ENCODE measurements at regions not wholly inside any gene's neighbourhood (a gene's known extent, or its start where the extent isn't known, plus 50 kb on each side); places are given as distances from the start of the nearest gene placed in this dataset.

DNA sequence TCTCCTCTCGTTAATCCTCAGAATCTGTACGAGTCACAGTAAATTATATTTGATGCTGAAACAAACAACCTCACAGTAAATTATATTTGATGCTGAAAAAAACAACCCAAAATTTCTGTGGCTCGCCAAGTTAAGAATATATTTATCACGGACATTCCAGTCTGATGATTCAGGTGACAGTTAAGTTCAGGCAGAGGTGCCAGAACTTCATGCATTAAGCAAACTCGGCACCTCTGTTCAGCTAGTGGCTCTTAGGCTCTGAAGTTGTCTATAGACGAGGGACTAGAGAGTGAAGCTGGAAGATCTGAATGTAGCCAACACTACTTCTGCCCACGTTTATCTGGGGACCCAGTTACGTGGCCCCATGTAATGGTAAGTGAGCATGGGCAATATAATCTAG, 132.2 kb upstream of the AGA start:
- ATAC-seq = no peak

DNA sequence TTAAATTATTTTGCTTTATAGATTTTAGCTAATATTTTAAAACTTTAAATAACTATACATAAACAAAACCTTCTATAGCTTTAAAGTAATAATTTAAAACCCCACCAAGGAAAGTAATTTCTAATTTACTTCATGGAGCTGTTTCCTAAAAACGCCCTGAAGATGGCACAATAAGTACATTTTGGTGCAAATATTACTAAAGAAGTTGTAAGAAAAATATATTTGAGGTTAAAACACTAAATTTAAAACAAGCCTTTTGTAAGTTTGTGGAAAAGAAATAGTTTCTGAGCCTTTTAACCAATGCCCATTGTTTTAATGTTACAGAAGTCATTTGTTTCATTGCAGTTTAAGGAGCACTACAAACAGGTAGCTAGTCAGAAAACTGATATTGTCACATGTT, 137.4 kb upstream of the AGA start:
- no peak for ATAC-seq

DNA sequence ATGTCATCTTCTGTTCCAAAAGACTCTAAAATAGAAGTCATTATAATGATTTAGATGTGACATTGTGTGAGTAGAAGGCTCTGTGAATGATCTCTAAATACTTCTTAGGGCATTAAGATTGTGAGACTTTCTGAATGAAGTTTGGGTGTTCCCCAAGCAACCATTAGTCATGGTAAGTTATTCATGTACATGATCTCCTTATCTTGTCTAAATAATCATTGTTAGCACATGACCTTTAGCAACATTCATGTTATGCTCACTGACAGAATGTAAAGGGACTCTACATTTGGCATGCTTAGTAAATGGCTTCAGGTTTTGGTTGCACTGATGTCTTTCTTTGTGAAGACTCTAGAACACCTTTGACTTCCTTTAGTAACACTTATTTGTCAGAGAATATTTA, 140.8 kb upstream of the AGA start:
- no peak for ATAC-seq

DNA sequence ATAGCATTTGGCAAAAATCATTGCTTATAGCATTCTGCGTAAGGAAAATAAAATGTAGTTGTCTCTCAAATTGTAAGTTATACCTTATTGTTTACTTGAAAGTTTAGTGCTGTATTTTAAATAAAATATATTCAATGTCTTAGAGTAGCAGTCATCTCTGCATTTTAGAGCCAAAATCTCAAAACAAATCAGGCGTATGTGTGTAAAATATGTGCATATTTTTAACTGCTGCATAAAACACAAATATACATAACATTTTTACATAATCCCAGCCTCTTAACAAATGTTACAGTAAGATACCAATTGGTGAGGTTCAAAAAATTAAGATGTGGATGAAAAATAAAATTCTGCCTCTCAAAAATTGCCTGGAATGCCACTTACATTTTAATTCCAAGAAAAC, 145.8 kb upstream of the AGA start:
- no peak for ATAC-seq

DNA sequence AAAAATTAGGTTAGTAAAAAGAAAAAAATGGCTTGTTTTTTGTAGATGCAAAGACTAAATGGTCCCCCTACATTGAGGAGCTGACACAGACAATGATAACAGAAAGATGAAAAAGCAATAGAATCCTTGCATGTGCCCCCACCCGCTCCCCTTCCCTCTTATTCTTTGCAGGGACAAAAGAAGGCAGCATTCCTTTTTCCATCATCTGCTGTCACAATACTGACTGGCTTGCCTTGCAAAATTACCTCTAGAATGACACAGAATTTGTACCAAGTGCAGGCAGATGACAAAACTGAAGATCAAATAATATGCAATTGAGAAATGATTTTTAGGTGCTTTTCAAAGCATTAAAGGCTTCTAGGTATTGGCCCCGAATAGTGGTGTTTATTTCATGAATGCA, 153.1 kb upstream of the AGA start:
- no peak for ATAC-seq

DNA sequence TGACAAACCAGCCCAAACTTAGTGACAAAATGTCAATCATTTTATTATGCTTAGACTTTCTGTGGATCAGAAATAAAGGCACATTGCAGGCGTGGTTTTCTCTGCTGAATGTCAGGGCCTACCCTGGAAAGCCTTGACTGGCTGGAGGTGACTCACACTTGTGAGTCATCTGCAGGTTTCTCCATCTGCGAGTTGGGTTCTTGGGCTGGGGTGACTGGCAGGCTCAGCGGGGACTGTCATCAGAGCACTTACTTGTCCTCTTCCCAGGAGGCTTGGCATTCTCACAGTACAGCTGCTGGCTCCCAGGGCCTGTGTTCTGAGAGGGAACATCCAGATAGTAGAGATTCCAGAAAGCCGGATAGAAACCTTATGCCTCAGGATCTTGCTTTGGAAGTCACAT, 153.8 kb upstream of the AGA start:
- peak; percentile 90 to 93 for ATAC-seq

DNA sequence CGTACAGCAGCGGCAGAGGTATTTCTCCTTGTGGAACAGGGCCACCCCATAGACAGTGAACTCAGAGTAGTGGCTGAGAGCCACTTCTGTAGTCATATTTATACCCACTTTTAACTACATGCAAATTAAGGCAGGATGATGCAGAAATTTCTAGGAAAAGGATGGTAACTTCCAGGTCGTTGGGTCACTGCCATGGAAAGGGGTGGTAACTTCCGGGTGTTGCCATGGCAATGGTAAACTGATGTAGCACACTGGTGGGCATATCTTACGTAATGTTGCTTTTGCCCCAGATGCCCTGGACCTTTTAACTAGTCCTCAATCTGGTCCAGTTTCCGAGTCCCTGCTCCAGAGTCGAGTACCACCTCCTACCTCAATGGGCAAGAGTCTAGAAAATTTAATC, 154.8 kb upstream of the AGA start:
- no peak for ATAC-seq

DNA sequence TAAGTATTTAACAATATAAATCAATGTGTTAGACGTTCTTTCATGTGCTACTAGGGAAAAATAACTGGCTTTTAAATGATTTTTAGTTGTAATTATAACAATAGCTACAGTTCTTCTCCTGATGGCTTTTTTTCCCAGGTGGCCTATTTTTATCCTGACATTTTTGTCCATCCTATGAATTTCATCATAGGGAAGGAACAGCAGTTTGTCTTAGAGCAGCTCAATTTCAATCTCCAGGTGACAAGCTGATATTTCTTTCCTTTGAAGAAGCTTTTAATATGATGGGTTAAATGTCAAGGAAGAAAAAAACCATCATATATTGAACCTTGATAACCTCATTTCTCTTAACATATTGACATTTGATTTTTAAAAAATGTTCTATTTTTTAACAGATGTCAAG, 163.0 kb upstream of the AGA start:
- ATAC-seq = no peak

DNA sequence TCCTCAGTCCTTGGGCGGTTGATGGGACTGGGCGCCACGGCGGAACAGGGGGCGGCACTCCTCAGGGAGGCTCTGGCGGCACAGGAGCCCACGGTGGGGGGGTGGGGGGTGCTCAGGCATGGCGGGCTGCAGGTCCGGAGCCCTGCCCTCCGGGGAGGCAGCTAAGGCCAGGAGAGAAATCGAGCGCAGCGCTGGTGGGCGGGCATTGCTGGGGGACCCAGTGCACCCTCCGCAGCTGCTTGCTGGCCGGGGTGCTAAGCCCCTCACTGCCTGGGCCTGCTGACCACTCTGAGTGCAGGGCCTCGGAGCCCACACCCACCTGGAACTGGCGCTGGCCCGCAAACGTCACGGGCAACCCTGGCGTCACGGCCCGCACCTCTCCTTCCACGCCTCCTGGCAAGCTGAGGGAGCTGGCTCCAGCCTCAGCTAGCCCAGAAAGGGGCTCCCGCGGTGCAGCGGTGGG, 164.9 kb upstream of the AGA start:
- no peak for ATAC-seq

DNA sequence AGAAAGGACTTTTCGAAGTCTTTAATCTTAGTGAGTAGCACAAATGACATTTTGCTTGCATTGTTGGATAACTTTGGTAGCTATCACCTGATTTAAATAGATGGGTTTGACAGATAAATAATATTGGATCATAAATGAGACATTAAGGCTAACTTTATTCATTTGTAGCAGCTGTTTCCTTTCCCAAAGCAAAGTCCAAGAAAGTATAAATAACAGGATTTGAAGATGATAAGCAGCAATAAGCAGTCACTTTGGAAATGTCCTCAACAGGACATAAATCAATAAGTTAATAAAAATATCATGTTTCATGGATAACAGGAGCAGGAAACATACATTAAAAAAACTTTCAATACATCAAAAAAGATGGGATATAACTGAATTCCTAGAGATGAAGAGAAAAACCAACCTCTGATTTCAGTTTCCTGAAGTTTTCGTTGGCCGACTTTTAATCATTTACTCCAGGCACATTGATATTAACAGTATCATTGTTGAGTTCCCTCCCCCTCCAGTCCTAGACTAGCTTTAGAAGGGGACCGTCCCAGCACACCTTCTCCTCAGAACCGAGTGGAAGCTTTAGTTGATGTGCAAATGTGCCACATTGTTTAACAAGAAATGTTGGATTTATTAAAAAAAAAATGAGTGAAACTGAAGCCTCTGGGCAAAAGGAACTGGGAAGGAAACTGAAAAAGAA, 169.9 kb upstream of the AGA start:
- ATAC-seq = no peak

DNA sequence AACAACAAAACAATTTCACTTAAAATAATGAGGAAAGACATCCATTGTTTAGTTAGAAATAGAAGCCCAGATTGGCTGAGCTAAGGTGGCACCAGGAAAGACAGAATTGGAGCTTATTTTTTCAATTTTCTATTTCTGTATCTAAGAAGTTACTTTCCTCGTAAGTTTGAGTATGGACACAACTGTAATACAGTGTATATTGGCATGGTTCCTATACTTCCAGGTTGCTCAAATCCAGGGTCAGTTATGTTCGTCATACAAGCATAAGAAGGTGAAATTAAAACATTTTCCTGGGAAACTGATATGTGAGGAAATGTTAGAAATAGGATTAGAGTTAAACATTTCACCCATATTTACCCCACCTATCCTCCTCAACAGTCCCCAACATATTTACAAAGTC, 170.4 kb upstream of the AGA start:
- ATAC-seq = no peak

DNA sequence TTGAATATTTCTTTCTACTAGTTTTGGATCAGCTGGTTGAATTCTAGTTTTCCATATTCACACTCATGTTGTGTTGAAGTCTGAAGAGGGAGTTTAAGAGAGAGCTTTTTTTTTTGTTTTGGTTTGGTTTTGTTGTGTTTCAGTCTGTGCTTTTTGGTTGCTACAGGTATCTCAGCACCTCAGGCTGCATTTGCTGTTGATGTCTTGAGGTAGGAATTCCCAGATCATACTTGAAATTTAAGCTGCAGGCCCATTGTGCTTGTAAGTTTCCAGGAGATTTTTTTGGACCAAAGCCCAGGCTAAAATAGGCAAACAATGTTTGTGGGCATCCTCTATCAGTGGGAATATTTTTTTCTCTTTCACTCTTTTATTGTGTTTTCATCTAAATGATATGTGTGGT, 190.2 kb upstream of the AGA start:
- no peak for ATAC-seq

DNA sequence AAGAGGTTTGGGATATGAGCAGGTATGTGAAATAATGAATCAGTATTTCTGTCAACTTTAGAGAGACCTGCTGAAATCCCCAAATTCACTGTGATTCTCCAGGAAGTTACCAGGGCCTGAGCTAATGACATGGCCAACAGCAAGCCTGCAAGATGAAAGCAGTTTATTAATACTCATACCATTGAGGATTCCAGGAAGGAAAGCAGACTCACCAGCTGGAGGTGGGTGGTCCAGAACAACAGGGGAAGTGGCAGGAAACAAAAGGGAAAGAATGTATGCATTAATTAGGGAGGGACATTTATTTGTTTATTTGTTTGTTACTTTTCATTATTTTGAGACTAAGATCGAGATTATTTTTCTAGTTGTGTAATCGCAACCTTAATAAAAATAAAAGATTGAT, 196.6 kb upstream of the AGA start:
- ATAC-seq = no peak

DNA sequence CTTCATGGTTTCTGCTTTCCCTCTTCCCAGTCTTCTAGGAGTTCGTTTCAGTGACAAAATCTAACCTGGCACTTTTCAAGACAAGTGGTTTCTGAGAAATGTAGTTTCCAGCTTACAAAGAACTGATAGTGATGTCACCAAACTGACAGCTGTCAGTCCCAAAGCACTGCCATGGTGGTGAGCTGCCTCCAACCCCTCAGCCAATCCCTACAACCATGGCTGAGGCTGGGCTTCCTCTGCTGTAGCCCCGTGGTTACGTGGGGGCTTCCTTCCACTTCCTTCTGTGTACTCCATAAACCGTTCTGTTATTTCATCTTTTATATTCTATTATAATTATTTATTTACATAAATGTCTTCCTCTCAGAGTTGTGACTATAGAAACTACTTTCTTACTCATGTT, 198.6 kb upstream of the AGA start:
- no peak for ATAC-seq

DNA sequence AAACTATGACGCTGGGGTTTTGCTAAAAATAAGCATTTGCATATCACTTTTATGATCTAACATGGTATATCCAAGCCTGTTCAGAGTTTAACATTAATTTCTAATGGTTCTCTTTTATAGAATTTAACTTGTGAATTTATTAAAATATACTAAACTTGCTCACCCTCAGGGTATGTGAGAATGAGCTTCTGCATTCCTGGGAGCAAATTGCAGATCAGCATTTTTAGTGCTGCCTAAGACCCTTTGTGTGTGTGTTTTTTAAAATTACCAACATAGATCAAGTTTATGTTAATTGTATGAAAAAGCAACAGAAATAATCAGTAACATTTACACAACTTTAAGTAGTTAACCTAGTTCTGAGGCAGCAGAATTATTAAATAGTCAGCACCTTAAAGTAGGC, 218.0 kb upstream of the AGA start:
- ATAC-seq = no peak

DNA sequence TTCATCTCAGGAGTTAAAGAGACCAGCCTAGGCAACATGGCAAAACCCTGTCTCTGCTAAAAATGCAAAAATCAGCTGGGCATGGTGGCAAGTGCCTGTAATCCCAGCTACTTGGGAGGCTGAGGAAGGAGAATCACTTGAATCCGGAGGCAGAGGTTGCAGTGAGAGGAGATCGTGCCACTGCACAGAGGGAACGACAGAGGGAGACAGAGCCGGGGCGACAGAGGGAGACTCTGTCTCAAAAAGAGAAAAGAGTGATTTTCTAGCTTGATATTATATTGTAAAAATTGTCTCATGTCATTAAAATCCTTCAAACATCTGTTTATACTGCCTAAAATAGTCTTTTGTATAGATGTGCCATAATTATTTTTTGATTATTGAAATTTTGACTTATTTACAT, 225.4 kb upstream of the AGA start:
- ATAC-seq = no peak

DNA sequence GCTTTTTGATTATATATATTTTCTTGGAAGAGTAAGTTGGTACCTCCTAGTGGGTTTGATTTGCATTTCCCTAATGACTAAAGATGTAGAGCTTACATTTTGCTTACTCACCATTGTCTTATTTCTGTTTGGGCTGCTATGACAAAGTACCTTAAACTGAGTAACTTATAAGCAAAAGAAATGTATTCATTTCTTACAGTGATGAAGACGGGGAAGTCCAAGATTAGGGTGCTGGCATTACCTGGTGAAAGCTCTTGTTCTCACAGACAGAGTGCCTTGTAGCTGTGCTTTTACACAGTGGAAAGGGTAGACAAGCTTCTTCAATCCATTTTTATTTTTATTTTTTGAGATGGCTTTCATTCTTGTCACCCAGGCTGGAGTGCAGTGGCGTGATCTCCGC, 229.2 kb upstream of the AGA start:
- ATAC-seq = peak in 1 of 2 donors; percentile 33

DNA sequence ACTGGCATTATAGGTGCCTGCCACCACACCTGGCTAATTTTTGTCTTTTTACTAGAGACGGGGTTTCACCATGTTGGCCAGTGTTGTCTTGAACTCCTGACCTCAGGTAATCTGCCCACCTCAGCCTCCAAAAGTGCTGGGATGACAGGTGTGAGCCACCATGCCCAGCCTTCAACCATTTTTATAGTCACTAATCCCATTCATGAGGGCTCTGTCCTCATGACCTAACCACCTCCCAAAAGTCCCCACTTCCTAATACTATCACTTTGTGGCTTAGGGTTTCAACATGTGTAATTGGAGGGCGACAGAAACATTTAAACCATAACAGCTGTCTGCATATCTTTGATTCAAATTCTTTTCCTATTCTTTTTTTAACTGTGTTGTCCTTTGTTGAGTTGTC, 229.6 kb upstream of the AGA start:
- no peak for ATAC-seq

DNA sequence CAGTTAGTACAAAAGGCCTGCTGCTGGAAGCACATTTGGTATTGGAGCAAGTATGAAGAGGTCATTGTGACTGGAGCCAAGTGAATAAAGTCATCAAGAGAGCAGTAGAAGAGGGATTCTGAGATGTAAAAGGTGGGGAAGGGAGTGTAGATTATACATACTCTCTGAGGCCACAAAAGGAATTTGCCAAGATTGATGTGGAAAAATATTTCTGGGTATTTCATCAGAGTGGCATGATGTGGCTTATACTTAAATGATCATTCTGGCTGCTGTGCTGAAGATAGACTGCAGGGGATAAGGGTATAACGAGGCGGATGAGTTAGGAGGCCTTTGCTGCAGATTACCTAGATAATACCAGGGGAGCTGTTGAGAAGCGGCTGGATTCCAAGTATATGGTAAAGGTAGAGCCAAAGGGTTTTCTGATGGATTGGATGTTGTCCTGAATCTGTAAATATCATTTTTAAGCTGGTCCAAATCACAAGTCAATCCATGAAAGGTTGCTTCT, 231.8 kb upstream of the AGA start:
- ATAC-seq = no peak

DNA sequence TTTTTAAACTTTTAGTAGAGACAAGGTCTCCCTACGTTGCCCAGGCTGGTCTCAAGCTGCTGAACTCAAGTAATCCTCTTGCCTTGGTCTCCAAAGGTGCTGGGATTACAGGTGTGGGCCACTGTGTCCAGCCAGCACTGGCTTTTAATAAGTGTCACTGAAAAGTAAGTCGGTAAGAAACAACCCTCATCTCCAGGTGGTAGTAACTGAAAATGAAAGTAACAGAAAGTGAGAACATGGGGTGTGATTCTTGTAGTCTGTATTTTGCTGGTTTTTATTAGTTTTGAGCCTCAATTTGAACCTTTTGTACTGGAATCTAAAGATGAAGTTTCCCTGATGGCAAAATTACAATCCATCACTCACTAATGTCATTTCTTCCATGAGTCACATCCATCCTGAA, 238.1 kb upstream of the AGA start:
- no peak for ATAC-seq

DNA sequence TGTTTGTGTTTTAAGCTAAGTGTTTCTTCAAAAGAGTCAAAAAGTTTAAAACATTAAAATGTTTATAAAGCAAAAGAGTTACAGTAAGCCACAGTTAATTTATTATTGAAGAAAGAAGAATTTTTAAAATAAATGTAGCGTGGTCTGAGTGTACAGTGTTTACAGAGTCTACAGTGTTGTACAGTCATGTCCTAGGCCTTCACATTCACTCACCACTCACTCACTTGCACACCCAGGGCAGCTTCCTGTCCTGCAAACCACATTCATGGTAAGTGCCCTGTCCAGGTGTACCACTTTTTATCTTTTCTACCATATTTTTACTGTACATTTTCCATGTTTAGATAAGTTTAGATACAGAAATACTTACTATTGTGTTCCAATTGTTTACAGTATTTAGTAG, 239.7 kb upstream of the AGA start:
- no peak for ATAC-seq

DNA sequence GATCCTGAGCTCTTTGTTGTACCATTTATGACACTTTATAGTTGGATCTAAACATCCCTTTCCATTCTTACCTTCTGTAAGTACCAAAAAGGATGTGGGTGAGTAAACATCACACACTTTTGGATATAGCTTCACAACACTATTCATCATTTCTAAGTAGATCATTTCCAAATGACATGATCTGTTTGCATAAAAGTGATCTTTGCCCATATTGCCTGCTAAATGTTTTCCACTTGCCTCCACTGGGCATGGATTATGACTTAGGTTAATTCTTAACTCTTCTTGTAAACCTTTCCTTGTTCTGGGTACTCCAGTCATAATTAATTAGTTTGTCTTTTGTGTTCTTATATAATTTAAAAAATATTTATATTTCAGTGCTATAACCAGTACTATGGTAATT, 244.9 kb upstream of the AGA start:
- ATAC-seq = no peak

DNA sequence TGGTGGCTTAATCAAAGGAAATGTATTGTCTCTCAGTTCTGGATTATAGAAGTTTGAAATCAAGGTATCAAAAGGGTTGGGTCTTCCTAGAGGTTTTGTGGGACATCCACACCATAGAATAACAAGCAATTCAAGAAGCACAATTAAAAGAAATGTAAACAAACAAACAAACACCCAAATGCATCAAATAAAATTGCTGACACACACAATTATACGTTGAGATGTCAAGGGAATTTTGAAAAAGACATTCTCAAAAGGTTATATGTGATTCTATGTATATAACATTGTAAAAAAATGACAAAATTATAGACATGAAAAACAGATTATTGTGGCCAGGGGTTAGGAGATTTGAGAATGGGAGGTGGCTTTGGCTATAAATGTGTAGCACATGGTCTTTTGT, 250.7 kb upstream of the AGA start:
- ATAC-seq = no peak

DNA sequence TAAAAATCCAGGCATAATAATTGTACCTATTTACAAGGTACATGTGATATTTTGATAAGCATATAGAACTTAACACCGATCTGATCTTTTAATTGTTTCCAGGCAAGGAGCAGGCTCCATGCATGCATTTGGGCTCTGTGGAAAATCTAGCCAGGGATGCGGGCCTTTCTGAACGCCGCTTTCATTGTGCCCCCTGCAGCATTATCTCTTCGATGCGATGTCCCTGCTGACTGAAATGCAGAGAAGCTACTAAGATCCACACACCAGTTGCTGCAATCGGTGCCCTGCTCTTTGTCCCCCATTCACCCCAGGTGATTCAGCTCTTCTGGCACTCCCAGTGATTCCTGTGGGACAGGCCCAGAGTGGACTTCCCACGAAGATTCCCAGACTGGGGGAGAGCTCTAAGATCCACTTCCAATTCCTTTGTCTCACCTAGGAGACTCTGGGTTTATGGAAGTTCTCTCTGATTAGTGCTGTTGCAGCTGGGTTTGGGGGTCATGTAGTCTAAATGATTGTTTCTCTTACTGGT, 254.3 kb upstream of the AGA start:
- ATAC-seq = no peak

Data from activated CD4-positive, CD25-positive, alpha-beta regulatory T cell treated with anti-CD3 and anti-CD28 coated beads, Interleukin-2, amount 50 U/mL, for 24 hours (primary cell).